ENCODE measurements at regions not wholly inside any gene's neighbourhood (a gene's known extent, or its start where the extent isn't known, plus 50 kb on each side); places are given as distances from the start of the nearest gene placed in this dataset.
A peak's percentile ranks its signal among the peaks of the same experiment; 100 is the strongest.

DNA sequence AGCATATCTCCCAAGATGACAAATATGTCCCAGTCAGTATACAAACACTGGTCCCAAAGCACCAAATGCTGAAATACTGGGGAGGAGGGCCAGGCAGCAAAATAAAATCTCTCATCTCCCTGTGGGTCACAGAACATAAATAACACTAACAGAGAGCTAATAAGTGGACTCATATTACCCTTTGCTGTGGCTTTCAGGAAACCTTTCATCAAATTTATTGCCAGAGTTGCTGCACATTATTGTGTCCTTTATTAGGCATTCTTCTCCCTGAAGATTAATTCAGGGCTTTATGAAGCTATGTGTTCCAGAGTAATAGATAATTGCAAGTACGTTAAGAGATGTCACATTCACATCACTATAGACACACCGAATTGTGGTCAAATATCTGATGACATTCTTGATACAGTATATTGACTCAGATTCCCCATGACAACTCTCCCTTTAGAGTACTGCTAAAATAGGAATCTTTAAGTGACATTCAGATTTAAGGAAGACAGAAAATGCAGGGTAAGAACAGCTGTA lies 124.1 kb upstream of the PRR32 start:
- Histone ChIP-seq H3K36me3 (no peaks in the 10 kb centered on the region), H3K27ac (no peak overlapping the region), H3K4me3 (no peak overlapping the region), H3K27me3 (no peaks in the 10 kb centered on the region), H3K4me1 (no peaks in the 10 kb centered on the region), H3K9me3 (no peaks in the 10 kb centered on the region)
- TF ChIP-seq, protein P1, sequence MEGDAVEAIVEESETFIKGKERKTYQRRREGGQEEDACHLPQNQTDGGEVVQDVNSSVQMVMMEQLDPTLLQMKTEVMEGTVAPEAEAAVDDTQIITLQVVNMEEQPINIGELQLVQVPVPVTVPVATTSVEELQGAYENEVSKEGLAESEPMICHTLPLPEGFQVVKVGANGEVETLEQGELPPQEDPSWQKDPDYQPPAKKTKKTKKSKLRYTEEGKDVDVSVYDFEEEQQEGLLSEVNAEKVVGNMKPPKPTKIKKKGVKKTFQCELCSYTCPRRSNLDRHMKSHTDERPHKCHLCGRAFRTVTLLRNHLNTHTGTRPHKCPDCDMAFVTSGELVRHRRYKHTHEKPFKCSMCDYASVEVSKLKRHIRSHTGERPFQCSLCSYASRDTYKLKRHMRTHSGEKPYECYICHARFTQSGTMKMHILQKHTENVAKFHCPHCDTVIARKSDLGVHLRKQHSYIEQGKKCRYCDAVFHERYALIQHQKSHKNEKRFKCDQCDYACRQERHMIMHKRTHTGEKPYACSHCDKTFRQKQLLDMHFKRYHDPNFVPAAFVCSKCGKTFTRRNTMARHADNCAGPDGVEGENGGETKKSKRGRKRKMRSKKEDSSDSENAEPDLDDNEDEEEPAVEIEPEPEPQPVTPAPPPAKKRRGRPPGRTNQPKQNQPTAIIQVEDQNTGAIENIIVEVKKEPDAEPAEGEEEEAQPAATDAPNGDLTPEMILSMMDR (IDR thresholded peaks at IDR 0.05): no peak
- FAIRE-seq (no peak), ATAC-seq (no peak), DNase-seq (no peak)
- 49 to 55% methylated on average over 2 of the region's 2 CpGs for WGBS, 2 donors
- intact Hi-C loops (cut with DNase I): no loop called here

DNA sequence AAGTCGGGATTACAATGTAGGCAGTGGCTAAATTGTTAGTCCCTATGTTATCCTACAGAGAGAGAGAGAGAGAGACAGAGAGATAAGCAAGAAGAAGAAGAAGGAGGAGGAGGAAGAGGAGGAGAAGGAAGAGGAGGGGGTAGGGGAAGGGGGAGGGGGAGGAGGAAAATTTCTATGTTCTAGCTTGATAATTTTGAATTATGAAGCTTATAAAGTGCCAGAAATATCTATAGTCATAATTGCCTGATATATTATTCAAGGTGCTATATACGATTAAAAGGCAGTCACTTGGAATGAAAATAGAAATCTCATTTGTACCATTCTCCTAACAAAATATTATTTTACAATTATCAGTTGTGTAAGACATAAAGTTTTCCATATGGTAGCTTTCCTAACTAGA lies 122.4 kb upstream of the PRR32 start:
- H3K36me3 ChIP-seq: no peaks in the 10 kb centered on the region
- FAIRE-seq (no peak), ATAC-seq (no peak), DNase-seq (no peak)
- WGBS, 2 donors: 23 to 41% methylated on average over 2 of the region's 2 CpGs
- intact Hi-C loops (cut with DNase I): no loop called here
- H3K27me3 ChIP-seq: no peaks in the 10 kb centered on the region
- H3K4me3 ChIP-seq: no peak overlapping the region
- H3K9me3 ChIP-seq: no peaks in the 10 kb centered on the region
- TF ChIP-seq, protein P1 (IDR thresholded peaks at IDR 0.05): no peak
- no peak overlapping the region for H3K27ac ChIP-seq
- H3K4me1 ChIP-seq: no peaks in the 10 kb centered on the region

DNA sequence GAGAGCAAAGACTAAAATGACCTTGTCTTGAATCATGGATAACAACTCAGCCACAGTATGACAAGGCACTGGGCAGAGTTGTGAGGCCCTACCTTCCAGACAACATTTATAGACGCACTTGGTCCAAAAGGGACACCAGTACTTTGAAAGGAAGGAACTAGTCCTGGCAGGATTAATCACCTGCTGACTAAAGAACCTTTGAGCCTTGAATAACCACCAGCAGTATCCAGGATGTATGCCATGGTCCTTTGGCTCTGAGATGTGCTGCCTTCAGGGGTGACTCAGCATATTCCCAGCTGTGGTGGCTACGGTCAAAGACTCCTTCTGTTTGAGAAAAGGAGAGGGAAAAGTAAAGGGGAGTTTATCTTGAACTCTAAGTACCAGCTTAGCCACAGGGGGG lies 118.1 kb upstream of the PRR32 start:
- DNase-seq (no peak), FAIRE-seq (no peak), ATAC-seq (no peak)
- Histone ChIP-seq H3K4me3 (no peak overlapping the region), H3K4me1 (no peaks in the 10 kb centered on the region), H3K36me3 (no peaks in the 10 kb centered on the region), H3K9me3 (no peaks in the 10 kb centered on the region), H3K27ac (no peak overlapping the region), H3K27me3 (no peaks in the 10 kb centered on the region)
- 23 to 53% methylated on average over 2 of the region's 2 CpGs for WGBS, 2 donors
- TF ChIP-seq, protein P1 (IDR thresholded peaks at IDR 0.05): no peak
- intact Hi-C loops (cut with DNase I): no loop called here

DNA sequence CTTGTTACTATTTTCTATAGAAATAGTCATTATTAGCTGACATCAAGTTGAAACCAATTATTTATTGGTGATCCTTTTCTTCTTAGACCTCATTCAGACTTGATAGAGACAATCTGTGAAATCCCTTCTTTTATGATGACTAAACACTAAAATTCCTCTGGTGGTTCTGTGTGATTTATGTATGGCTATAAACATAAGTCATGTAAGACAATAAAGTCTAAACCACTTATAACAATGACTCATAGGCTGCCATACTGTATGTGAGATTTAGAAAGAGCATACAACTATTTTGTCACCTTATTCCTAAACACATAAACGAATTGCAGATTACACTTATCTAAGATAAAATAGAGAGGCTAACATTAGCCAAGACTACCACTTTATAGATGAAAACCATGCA lies 101.1 kb upstream of the PRR32 start:
- FAIRE-seq (no peak), DNase-seq (no peak)
- intact Hi-C loops (cut with DNase I): no loop called here

DNA sequence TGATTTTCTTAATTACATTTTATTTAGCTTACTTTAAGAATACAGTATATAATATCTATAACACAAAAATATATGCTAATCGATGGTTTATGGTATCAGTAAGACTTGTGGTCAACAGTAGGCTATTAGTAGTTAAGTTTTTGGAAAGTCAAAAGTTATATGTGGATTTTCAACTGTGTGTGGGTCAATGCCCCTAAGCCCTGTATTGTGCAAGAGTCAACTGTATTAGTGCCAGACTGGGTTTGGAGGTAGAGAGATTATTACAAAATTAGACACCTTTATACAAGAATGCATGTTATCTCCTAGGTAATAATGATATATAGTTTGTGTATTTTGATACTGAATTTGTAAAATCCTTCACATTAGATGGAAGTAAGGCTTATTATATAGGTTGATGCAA lies 100.3 kb upstream of the PRR32 start:
- H3K27me3 ChIP-seq: peaks cover 0 to 4% (median 0%) of the 10 kb centered on the region in 4 donors
- 24 to 25% methylated on average over 1 of the region's 1 CpG for WGBS, 2 donors
- intact Hi-C loops (cut with DNase I): no loop called here
- H3K27ac ChIP-seq: no peak overlapping the region
- no peaks in the 10 kb centered on the region for H3K36me3 ChIP-seq
- DNase-seq (no peak), FAIRE-seq (peak; percentile 17), ATAC-seq (no peak)
- no peaks in the 10 kb centered on the region for H3K9me3 ChIP-seq
- no peaks in the 10 kb centered on the region for H3K4me1 ChIP-seq
- TF ChIP-seq, protein P1 (IDR thresholded peaks at IDR 0.05): no peak
- no peak overlapping the region for H3K4me3 ChIP-seq

More for the DNA sequence above, 101.1 kb upstream of the PRR32 start:
- WGBS, 2 donors: 7 to 10% methylated on average over 1 of the region's 1 CpG
- no peak overlapping the region for H3K4me3 ChIP-seq
- TF ChIP-seq, protein P1 (IDR thresholded peaks at IDR 0.05): no peak
- H3K36me3 ChIP-seq: no peaks in the 10 kb centered on the region
- no peaks in the 10 kb centered on the region for H3K9me3 ChIP-seq
- H3K4me1 ChIP-seq: no peaks in the 10 kb centered on the region
- no peak for ATAC-seq
- peaks cover 0 to 4% (median 0%) of the 10 kb centered on the region in 4 donors for H3K27me3 ChIP-seq
- H3K27ac ChIP-seq: no peak overlapping the region
